Superior temporal gyrus (tissue), 1 donor: ENCODE measurements at regions not wholly inside any gene's neighbourhood (a gene's known extent, or its start where the extent isn't known, plus 50 kb on each side); places are given as distances from the start of the nearest gene placed in this dataset.
"Not testable (repeated sequence)": the region's sequence is repeated elsewhere in the genome, so short reads cannot be mapped to it uniquely, and the experiment has no call there.

Experiments used
- DNase-seq: peaks from one replicate; pipeline ENCODE4 v3.0.0-alpha.2; 2016; ENCODE audit errors: extremely low spot score

- no peak for DNase-seq
Measured at GRCh38 chr10:113463777-113464176, 89.1 kb upstream of the HABP2 start.

- DNase-seq = no peak
Measured at GRCh38 chr10:113469796-113470195, 83.1 kb upstream of the HABP2 start.

- no peak for DNase-seq
Measured at GRCh38 chr10:113470372-113471240, 82.2 kb upstream of the HABP2 start.

- DNase-seq = no peak
Measured at GRCh38 chr10:113471241-113471996, 81.4 kb upstream of the HABP2 start.

GRCh38 chr10:113473011-113473410 is 79.8 kb upstream of the HABP2 start:
- DNase-seq = no peak

GRCh38 chr10:113473851-113474250 is 79.0 kb upstream of the HABP2 start:
- no peak for DNase-seq

- no peak for DNase-seq
Measured at GRCh38 chr10:113474752-113475151, 78.1 kb upstream of the HABP2 start.

GRCh38 chr10:113475381-113475807 is 77.5 kb upstream of the HABP2 start:
- DNase-seq = no peak

GRCh38 chr10:113476191-113476590 is 76.7 kb upstream of the HABP2 start:
- no peak for DNase-seq

GRCh38 chr10:113476673-113477072 is 76.2 kb upstream of the HABP2 start:
- DNase-seq = no peak

- no peak for DNase-seq
Measured at GRCh38 chr10:113477451-113477850, 75.4 kb upstream of the HABP2 start.

GRCh38 chr10:113479346-113480080 is 73.3 kb upstream of the HABP2 start:
- no peak for DNase-seq

- no peak for DNase-seq
Measured at GRCh38 chr10:113480081-113480360, 72.8 kb upstream of the HABP2 start.

- no peak for DNase-seq
Measured at GRCh38 chr10:113480851-113481502, 71.9 kb upstream of the HABP2 start.

- DNase-seq = no peak
Measured at GRCh38 chr10:113484487-113484886, 68.4 kb upstream of the HABP2 start.

- no peak for DNase-seq
Measured at GRCh38 chr10:113485736-113486135, 67.1 kb upstream of the HABP2 start.

GRCh38 chr10:113486531-113486930 is 66.3 kb upstream of the HABP2 start:
- DNase-seq = no peak

- DNase-seq = no peak
Measured at GRCh38 chr10:113487154-113487553, 65.7 kb upstream of the HABP2 start.

GRCh38 chr10:113488186-113488585 is 64.7 kb upstream of the HABP2 start:
- DNase-seq = no peak

- not testable (repeated sequence) for DNase-seq
Measured at GRCh38 chr10:113489522-113489921, 63.3 kb upstream of the HABP2 start.

GRCh38 chr10:113491967-113492565 is 60.8 kb upstream of the HABP2 start:
- DNase-seq = no peak

GRCh38 chr10:113493195-113493594 is 59.7 kb upstream of the HABP2 start:
- no peak for DNase-seq
